AML-193 (cell line): ENCODE measurements at regions not wholly inside any gene's neighbourhood (a gene's known extent, or its start where the extent isn't known, plus 50 kb on each side); places are given as distances from the start of the nearest gene placed in this dataset.
"Not testable (repeated sequence)": the region's sequence is repeated elsewhere in the genome, so short reads cannot be mapped to it uniquely, and the experiment has no call there.

ENCODE experiments used
- DNase-seq, 2 experiments: peaks; one replicate each; lab custom pipeline; 2025; lab: John Stamatoyannopoulos, UW

GRCh38 chr14:35988550-35988949 is 162.4 kb downstream of the BRMS1L start:
- DNase-seq = no peak

GRCh38 chr14:35987731-35988130 is 161.6 kb downstream of the BRMS1L start:
- DNase-seq = no peak

GRCh38 chr14:35986219-35986573 is 160.1 kb downstream of the BRMS1L start:
- no peak for DNase-seq

- DNase-seq = no peak
Observed at GRCh38 chr14:35985474-35986218, 159.5 kb downstream of the BRMS1L start.

DNA sequence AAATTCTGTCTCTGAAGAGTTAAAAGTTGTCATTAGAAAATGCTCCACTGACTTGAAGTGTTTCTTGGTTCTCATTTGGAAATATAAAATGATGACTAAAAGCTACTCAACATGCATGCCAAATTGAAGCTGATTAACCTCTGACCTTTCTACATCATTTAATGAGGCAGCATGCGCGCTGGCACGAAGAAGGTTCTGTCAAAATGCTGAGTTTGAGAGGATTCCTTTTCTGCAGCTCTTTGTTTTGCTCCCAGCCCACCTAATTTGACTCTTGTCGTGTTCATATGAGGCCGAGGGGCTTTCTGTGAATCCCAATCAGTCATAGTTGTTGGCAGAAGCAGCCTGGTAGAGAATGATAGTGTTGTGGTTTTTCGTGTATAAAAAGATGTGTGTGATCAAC is 153.4 kb downstream of the BRMS1L start:
- no peak for DNase-seq

DNA sequence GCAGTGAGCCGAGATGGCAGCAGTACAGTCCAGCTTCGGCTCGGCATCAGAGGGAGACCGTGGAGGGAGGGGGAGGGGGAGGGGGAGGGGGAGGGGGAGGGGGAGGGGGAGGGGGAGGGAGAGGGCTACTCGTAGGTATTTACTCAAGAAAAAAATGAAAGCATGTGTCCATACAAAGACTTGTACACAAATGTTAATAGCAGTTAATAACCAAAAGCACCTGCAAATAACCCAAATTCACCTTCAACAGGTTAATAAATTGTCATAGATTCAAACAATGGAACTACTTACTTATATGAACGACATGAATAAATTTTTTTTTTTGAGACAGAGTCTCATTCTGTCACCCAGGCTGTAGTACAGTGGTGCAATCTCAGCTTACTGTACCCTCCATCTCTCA is 152.4 kb downstream of the BRMS1L start:
- no peak for DNase-seq

GRCh38 chr14:35975814-35976213 is 149.7 kb downstream of the BRMS1L start:
- DNase-seq = no peak

DNA sequence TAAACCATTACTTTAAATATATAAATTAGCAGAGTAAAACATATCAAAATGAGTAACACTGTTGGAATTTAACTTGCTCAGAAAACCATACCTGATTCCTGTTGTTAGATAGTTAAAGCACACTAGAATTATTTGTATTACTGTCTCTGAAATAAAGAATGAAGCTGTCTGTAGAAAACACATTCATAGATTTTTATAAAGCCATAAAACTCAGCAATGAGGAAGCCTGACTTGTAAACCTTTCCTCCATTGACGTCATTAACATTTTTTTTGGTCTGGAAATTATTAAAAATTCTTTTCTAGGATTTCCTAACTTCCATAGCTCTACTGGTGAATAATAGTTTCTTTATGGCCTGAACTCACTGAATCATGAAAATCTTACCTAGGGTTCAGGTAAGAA is 147.6 kb downstream of the BRMS1L start:
- no peak for DNase-seq

DNA sequence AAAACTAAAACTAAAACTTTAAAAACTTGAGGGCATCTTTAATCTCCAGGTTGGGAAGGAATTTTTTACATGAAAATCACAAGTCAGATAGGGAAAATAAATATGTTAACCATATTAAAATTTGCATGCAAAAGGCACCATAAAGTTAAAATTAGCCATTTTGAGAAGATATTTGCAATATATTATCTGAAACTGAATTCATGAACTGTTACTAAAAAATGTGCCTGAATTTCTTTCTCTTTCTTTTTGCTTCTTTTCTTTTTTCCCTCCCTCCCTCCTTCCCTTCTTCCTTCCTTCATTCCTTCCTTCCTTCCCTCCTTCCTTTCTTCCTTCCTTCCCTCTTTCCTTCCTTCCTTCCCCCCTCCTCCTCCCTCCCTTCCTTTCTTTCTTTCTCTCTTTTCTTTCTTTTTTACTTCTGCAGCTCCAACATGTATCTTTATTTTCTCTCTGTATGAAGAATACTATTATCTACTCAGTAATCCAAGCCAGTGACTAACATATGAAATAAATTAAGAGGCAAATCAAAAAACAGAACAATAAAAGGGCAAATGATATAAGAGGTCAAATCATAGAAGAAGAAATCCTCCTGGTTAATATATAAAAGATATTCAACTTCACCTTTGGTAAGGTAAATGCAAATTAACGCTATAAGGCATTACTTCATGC is 146.0 kb downstream of the BRMS1L start:
- no peak for DNase-seq

DNA sequence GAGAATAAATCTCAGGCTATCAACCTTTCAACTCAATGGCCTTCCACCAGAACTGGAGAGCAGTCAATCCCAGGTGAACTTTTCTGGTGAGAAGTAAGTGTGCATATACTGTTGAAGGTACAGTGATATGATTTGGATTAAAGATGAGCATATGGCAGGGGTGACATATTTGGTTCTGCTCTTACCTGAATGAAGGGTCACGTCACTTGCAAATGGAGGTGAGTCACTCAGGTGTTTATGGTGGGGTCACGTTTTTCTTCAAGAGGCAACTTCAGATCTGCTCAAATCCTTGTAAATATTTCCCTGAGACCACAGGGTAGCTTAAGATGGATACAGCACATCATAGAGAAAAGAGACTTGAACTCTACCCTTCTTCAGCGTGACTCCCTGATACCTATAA is 143.2 kb downstream of the BRMS1L start:
- no peak for DNase-seq

- DNase-seq = no peak
Observed at GRCh38 chr14:35965400-35965799, 139.3 kb downstream of the BRMS1L start.

DNA sequence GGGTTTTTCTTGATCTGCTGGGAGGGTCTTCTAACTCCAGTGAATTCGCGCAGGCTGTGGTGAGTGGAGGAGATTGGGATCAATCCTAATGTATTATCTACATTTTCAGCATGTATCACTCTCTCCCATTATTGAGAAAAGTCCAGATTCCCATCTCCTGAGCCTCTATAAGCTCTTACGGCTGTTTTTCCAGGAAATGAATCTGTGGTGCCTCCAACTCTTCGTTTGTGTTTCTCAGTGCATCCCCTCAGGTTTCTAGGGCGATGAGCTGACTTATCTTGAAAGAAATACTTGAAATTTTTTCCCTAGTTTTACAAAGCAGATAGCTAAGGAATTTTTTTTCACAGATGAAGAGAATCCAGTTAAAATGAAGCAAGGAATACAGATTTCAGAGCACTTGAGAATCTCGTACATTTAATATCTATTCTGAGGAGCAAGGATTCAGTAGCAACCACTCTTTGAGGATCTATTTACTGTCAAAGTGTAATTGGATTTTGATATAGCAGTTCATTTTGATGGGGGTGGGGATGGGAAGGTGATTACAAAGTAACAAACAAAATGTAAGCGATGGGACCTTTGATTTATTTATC is 138.7 kb downstream of the BRMS1L start:
- no peak for DNase-seq

- no peak for DNase-seq
Observed at GRCh38 chr14:35963209-35963608, 137.1 kb downstream of the BRMS1L start.

DNA sequence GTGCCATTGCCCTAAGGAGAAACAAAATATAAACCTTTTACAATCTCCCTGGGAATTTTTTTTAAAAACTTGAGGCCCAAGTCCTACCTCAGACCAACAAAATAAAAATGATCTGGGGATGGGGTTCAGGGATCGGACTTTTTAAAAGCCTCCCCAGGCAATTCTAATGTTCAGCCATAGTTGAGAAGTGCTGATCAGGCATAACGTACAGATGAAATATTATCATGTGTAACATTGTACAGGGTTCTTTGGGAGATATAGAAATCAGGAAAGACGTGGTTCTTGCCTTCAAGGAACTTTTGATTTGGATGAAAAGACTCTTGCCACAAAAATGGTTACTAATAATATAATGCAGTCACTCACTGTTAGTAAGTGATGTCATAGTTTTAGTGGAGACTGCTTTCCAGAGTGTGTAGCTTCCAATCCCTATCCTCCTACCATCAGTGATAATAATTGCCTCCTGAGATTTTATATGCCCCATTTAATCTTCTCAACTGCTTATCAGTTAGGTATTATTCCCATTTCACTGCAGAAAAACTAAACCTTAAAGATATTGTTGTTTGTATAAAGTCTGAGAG is 135.6 kb downstream of the BRMS1L start:
- DNase-seq = no peak

DNA sequence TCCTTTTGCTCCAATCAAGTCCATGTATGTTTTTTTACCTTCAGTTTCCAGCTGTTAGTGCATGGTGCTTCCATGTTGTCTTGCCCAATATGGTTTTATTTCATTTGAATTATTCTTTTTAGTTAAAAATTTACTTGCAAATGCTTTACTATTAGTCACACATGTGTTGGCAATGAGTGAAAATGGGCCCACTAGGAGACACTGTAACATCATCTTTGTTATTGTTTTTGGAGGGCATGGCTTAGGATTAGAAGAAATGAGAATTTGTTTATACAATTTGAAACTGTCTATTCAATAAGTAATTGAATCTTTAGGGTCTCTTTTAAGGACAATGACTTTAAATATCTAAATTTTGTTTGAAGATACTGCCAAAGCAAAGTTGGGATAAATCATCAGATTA is 133.7 kb downstream of the BRMS1L start:
- no peak for DNase-seq

DNA sequence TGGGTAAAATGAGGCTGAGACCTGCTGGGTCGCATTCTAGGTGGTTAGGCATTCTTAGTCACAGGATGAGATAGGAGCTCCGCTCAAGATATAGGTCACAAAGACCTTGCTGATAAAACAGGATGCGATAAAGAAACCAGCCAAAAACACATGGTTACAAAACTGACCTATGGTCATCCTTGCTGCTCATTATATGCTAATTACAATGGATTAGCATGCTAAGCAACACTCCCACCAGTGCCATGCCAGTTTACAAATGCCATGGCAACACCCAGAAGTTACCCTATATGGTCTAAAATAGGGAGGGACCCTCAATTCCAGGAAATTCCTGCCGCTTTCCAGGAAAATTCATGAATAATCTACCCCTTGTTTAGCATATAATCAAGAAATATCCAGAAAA is 132.4 kb downstream of the BRMS1L start:
- DNase-seq = no peak

DNA sequence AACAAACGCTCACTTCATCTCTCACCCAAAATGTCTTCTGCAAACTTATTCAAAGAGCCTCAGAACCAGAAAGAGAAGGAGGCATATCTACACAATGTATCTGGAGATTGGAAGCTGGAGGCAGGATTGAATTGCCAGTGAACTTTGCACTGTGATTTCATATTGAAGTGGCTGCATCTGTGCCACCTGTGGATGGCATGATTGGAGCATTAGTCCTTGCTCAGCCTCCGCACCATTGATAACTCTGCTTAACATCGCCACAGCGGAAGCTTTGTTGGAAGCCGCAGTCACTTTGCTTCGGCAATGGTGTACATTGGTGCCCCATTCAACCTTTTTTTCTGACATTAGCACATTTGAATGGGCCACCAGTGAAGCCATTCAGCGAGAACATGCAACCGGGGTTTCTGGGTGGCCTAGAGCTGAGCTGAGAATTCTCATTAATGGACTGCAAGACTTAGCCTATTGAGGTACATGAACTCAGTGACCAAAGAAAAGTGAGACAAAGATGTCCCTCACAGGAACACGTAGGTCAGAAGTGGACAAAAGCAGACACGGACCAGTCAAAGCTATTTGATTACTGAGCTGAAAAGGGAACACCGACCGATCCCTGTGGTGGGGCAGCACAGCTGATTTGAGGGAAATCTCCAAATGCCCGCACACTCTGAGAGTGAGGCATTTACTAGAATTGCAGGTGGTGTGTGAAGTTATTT is 130.4 kb downstream of the BRMS1L start:
- no peak for DNase-seq

DNA sequence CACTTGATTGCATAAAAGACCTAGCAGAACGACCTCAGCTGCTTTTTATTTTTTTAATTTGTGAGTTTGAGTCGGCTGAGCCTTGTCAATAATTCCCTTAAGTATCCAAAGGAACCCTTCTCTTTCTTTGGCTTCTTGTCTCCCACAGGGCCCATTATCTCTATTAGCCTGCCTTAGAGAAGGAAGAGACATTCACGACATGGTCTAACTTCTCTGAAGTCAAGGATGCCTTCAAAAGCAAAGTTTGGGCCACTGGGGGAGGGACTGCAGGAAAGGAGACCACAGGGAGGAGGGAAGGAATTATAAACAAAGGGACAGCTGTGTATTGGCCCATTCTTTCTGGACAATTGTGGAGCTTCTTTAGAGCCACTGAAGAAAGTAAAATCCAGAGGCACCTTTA is 126.4 kb downstream of the BRMS1L start:
- DNase-seq = no peak

- DNase-seq = no peak
Observed at GRCh38 chr14:35949920-35950513, 123.9 kb downstream of the BRMS1L start.

GRCh38 chr14:35947983-35948382 is 121.8 kb downstream of the BRMS1L start:
- DNase-seq = not testable (repeated sequence)

DNA sequence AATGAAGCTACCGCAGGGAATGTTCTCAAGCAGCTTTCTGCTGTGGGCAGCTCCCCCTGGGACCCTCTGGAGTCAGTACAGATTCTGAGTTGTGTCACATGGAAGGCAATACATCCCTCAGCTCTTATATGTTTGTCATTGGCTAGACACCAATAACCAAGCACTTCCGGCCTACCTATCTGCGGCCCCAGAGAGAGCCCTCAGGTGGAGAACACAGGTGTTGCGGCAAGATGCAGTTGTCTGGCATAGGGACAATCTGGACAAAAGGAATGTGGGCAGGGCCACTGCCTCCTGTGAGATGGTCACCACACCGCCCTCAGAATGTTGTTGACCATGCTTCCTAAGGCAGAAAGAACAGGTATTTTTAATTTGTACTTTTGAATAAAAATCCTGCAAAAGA is 118.7 kb downstream of the BRMS1L start:
- DNase-seq = no peak

DNA sequence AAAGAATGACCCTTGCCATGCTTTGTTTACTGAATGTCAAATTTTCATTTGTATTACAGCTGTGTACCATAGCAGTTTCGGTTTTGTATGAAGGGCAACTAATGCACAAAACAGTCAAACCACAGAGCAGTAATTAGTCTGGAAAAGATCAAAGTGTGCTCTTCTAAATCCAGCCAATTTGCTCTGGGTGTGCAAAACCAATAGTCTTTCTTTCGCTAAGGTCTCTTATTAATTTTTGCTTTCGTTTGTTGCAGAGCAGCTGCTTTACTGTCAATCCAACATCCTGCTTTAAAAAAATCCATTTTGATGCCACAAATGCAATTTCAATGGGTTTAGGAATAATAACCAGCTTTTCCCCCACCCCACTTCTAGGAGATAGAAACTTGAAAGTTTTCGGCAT is 114.2 kb downstream of the BRMS1L start:
- no peak for DNase-seq
